T1000 (cell line): ENCODE measurements at regions not wholly inside any gene's neighbourhood (a gene's known extent, or its start where the extent isn't known, plus 50 kb on each side); places are given as distances from the start of the nearest gene placed in this dataset.
"Not testable (repeated sequence)": the region's sequence is repeated elsewhere in the genome, so short reads cannot be mapped to it uniquely, and the experiment has no call there.

ENCODE experiments used
- DNase-seq: peaks from one replicate; lab custom pipeline; 2025; ENCODE audit warnings: mixed read lengths; lab: John Stamatoyannopoulos, UW

DNA sequence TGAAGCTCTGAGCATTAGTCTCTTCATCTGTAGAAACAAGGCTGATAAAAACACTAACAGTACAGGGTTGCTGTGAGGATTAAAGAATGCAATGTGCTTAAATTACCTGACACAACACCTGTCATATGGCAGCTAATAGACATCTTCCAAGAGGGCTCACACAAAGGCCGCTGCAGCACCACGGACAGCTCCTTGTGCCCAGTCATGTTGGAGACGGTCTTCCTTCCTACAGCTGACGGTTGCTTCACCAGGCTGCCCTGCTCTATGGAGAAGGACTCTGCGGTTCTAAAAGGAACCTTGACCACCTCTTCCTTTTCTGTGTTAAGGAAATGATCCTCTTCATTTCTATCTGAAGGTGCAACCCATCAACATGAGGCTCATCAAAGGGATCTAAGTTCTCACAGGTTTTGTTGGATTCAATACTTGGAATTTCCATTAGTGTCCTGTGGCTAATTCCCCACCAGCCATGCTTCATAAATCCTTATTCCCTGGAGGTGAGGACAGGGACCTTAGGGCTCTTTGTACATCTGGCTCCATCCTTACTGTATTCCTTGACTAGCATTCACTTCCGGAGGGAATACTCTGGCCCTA, 138.9 kb upstream of the CES5A start:
- DNase-seq: no peak

DNA sequence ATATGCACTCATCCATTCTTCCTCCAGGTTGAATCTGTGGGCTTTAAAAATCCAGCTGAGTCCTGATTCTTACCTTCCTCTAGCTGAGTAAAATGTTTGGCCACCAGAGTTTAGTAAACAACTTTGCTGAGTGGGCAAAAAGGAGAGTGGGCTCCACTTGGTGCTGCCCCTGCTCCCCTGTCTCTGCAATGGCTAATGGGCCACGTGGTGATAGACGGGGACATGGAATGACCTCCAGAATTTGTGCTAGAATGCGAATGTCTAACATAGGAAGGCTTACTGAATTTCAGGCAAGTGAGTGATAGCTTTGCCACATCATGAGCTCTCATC, 137.3 kb upstream of the CES5A start:
- no peak for DNase-seq

DNA sequence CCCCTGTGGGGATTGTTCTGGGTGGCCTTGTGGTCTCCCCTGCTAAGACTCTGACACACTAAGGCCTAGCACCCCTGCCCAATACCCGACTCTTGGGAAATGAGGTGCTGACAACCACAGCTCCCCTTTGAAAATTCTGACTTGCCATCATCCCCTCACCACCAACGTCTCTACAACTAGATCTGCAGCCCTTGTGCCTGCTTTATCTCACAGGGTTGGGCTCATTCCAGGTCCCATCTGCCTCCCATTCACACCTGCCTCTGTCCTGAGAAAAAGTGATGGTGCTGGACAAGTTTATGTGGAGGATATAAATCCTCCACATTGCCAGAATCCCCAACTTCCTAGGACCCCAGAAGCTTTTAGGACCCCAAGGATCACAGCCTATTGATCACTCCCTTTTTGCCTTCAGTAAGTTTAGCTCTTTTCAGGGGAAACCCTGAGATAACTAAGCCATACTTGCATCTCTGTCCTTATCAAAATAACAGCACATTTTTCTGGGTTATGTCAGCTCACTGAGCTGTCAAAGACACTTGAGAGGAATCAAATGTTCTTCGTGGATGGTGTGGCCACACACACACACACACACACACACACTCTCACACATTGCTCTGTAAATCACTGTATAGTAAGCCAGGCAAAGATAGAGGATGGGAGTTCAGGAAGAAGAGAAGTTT, 136.8 kb upstream of the CES5A start:
- DNase-seq: no peak

DNA sequence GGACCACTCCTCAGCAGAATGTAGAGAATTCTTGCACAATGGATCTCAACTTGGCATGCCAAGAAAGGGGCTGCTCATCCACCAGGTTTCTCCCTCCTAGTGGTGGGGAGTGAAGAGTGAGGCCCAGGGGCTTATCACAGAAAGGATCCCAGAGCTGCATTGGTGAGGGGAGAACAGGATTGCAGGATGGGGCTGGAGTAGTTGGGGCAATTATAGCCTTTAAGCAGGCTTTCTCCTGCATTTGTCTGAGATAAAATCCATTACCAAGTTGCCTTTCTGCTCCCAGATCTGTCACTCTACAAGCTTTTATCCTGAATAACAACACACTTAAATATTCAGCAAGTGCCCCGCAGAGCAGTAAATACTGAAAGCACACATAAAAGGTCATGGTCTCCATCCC, 130.8 kb upstream of the CES5A start:
- DNase-seq: no peak

DNA sequence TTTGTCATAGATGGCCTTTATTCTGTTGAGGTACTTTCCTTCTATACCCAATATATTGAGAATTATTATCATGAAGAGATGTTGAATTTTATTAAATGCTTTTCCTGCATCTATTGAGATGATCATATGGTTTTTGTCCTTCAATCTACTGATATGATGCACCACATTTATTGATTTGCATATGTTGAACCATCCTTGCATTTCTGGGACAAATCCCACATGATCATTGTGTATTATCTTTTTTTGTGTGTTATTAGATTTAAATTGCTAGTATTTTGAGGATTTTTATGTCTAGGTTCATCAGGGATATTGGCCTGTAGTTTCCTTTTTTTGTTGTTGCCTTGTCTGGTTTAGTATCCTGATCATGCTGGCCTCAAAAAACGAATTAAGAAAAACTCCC, 124.5 kb upstream of the CES5A start:
- no peak for DNase-seq

DNA sequence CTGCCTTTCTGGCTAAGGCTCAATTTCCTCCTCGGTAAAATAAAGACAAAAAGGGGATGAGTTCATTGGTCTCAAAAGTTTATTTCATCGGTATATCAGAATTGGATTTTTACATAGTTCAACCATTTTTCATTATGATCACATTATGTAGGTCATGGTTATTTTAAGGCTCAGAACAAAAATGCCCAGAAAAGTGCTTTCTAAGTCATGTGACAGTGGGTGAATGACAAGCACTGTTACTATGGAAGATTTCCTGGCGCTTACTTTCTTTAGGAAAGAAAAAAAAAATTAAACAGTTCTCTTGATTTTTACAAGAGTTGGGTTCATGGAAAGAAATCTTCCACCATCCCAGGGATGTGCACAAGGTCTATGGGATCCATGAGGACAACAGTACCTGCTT, 117.9 kb upstream of the CES5A start:
- DNase-seq: no peak

DNA sequence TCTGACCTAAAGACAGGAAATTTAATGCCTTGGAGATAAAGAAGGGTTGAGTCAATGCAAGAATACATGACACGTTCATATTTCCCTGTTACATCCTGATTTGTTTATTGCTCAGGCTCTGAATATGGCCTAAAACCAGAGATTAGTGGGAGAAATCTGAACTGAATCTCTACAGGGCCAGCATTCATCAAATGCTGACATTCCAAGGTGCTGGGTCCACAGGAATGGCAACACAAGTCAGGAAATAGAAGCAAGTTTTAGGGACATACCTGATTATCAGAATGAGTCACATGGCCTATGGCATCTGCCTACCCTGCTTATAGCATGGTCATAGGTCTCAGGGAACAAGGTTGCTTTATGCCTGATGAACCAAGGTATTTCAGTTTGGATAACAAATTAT, 117.4 kb upstream of the CES5A start:
- no peak for DNase-seq

DNA sequence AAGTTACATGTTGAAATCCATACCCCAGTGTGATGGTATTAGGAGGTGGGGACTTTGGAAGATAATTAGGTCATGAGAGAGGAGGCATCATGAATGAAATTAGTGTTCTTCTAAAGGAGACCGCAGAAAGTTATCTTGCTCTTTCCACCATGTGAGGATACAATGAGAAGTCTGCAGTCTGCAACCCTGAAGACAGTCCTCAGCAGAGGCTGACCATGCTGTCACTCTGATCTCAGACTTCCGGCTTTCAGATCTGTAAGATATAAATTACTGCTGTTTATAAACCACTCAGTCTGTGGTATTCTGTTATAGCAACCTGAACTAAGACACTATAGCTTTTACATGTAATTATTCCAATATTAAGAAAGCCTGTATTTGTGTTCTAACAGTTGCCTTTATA, 116.7 kb upstream of the CES5A start:
- no peak for DNase-seq

DNA sequence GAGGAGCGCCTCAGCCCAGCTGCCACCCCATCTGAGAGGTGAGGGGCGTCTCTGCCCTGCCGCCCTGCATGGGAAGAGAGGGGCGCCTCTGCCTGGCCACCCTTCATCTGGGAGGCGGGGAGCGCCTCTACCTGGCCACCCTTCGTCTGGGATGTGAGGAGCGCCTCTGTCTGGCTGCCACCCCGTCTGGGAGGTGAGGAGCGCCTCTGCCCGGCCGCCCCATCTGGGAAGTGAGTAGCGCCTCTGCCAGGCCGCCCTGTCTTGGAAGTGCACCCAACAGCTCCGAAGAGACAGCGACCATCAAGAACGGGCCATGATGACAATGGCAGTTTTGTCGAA, 114.4 kb upstream of the CES5A start:
- DNase-seq: no peak

DNA sequence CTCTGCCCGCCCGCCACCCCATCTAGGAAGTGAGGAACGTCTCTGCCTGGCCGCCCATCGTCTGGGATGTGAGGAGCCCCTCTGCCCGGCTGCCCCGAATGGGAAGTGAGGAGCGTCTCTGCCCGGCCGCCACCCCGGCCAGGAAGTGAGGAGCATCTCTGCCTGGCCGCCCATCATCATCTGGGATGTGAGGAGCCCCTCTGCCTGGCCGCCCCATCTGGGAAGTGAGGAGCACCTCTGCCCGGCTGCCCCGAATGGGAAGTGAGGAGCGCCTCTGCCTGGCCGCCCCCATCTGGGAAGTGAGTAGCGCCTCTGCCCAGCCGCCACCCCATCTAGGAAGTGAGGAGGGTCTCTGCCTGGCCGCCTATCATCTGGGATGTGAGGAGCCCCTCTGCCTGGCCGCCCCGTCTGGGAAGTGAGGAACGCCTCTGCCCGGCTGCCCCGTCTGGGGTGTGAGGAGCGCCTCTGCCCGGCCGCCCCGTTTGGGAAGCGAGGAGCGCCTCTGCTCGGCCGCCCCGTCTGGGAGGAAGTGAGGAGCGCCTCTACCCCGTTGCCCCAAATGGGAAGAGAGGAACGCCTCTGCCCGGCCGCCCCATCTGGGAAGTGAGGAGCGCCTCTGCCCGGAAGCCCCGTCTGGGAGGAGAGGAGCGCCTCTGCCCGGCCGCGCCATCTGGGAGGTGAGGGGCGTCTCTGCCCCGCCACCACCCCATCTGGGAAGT, 113.8 kb upstream of the CES5A start:
- not testable (repeated sequence) for DNase-seq

DNA sequence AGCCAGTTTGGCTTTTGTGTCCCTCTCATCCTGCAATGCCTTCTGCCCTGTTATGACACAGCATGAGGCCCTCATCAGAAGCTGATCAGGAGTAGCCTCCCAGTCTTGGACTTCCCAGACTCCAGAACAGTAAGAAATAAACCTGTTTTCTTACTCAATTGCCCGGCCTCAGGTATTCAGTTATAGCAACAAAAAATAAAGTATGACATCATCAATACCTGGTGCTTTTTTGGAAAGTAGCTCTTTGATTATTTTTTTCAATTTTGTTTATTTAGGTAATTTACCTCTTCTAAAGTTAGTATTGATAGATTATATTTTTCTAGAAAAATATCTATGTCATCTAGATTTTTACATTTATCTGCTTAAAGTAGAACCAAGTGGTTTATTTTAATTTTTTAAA, 112.8 kb upstream of the CES5A start:
- DNase-seq: no peak

DNA sequence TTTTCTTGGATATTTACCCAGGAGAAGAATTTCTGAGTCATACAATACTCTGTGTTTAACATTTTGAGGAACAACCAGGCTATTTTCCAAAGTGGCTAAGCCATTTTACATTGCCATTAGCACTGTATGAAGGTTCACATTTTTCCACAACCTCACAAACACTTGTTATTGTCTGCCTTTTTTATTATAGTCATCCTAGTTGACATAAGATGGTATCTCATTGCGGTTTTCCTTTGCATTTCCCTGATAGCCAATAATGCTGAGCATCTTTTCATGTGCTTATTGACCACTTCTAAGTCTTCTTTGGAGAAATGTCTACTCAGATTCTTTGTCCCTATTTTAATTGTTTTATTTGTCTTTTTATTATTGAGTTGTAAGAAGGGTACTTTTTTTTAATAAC, 107.4 kb upstream of the CES5A start:
- DNase-seq: no peak

DNA sequence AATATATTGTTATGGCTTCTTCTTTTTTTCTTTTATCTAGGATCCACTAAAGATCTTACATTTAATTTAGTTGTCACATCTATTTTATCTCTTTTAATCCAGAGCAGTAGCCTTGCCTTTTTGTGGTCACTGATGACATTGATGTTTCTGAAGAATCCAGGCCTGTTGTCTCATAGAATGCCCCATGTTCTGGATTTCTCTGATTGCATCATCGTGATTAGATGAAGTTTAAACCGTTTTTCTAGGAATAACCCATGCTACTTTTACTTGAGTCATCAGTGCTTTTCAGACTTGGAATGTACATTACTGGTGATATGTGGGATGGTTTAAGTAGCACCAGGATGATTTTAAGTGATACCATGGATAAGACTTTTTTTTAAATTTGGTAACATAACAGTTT, 106.4 kb upstream of the CES5A start:
- no peak for DNase-seq

DNA sequence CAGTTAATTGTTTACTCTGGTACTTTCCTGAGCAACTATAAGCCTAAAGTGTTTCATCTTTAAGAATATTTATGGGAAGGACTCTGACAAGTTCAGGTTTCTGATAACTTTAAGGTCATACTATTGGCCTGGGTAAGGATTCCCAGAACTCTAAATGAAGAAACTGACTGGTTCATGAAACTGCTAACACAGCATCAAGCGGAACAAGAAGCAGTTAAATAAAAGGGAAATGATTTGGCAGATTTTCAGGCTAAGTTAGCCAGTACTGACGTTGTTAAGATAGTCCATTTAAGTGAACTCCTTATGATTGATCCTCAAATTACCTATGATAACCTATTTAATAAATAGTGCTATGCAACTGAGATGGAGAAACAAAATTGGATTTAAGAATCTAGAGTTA, 101.6 kb upstream of the CES5A start:
- DNase-seq: no peak

DNA sequence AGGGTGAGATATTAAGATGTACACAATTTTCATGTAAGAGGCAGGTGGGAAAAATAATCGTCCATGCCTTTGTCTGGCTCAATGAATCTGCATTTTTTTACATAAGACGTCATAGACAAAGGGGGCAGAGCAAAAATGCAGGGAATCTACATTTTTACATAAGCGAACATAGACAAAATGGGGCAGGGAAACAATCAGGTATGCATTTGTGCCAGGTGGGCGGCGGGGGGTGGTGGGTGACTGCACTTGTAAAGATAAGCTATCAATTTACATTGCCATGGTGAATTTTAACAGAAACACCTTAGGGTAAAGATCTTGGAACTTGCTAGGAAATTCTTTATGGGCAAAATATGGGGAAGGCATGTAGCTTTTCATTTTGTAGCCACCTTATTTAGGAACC, 96.3 kb upstream of the CES5A start:
- DNase-seq: no peak

DNA sequence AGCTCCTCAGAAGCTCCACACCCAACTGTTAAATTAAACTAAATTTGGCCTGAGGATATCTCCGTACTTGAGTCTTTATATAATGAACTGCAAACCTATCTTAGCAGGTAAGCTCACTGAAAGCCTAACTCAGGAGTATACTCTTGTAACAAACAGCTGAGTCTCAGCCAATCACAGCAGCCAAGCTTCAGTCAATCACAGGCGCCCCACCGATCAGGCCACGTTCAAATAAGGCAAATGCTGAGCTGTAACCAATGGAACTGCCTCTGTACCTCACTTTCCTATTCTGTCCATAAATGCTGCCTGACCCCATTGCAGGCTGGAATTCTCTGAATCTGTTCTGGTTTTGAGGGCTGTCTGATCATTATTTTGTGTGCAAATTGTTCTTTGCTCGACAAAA, 93.0 kb upstream of the CES5A start:
- DNase-seq: no peak

DNA sequence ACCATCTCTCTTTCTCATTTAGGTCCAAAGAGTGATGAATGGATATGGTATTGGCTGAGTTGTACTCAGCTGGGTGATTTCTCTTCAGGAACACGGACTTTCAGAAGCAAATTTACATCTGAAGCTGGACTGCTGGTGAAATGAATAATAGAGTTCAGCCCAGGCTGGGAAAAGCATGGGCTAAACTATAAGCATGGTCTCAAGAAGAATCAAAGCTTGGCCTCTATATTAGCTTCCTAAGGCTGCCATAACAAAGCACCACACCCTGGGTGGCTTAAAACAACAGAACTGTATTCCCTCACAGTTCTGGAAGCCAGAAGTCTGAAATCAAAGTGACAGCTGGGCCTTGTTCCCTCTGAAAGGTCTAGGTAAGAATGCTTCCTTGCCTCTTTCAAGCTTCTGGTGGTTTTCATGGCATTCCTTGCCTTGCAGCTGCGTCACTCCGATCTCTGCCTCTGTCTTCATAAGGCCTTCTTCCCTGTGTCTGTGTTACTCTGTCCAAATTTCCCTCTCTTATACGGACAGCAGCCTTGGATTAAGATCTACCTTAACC, 89.8 kb upstream of the CES5A start:
- DNase-seq: no peak

DNA sequence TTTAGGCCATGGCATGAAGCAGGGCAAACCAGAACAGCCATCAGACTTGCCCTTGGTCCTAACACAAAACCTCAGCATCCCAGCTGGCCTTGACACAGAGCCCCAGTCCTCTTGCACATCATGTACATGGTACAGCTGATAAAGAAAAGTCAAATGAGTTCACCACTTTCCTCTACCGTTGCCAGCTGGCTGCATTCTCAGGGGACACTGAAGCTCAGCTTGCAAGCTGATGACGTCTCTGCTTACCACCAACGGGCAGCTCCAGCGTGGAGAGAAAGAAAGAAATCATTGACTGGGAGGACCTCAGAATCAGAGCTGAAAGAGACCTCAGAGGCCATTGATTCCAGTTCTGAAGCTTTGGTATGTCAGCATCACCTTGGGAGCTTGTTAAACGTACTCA, 80.7 kb upstream of the CES5A start:
- no peak for DNase-seq

DNA sequence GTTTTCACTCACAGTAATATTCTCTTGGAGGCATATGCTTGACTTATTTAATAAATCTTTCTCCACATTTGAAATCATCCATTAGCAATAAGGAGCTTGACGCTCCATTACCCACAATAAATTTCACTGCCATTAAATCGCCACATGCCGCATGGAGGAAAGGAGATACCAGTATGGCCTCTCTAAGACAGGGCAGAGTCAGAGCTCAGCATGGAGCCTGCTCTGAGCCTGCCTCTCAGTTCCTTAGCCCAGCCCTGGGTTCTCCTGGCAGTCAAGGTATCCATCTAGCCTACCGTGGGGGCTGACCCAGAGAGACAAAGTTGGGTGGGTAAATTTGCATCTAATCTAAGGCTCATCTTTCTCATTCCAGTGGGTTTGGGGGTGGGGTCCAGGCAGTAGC, 80.3 kb upstream of the CES5A start:
- no peak for DNase-seq

DNA sequence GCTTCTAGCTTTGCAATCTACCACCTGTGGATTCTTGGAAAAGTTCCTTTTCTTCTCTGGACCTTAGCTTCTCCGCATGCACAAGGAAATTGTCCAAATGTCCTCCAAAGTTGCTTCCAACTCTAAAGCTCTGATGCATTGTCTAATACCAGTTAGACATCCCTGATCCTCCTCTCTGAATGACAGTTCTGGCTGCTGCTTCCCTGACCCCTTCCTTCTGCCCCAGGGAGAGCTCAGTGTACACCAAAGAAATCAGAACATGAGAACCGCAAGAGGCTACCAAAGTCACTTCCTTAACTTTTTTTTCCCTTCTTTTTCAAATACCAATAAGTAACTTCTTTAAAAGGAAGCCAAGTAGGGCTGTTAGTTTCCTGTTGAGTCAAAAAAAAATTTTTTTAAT, 79.7 kb upstream of the CES5A start:
- DNase-seq: no peak

DNA sequence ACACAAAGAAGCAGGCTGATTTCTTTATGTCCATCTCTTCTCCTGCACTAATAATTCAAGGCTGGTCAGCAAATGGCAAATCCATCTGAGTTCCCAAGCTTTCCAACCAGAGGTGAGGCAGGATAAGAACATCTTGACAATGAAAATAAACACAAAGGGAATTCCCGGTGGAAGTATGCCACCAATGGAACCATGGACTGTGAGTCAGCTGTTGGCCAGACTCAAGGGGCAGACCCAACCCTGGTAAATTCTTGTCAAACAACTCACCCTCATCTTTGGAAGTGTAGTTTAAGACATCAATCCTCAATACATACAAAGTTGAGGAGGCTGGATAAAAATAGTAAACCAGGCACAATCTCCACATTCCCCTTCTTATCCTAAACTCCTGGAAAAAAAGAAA, 74.3 kb upstream of the CES5A start:
- DNase-seq: no peak

DNA sequence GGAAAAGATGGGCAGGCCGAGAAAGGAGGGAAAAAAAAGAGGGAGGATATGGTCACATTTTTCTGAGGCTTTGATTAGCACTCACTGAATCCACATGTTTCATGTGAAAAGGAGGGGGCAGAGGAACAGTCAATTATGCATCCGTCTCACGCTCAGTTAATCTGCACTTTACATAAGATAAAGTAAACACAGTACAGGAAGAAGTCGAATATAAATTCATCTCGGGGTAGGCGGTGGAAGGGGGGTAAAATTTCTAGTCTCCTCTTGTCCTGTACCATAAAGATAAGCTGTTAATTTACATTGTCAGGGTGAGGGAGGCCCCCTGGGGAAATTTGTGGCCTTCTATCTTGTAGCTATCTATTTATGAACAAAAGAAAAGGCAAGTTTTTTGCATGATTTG, 73.1 kb upstream of the CES5A start:
- no peak for DNase-seq

DNA sequence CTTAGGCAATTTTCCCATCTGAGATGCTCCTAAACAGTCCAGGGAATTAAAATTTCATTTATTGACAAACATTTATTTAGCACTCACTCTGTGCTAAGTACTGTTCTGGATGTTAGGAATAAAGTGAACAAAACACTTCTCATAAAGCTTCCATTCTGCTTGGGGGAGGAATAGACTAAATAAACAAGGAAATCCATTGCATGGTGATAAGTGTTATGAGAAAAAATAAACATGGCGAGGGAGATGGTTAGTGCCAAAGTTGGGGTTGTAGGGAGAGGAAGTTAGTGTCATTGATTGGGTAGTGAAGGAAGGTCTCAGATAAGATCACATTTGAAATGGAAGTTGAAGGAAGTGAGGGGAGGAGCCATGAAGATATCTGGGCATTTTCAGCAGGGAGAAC, 72.2 kb upstream of the CES5A start:
- no peak for DNase-seq

DNA sequence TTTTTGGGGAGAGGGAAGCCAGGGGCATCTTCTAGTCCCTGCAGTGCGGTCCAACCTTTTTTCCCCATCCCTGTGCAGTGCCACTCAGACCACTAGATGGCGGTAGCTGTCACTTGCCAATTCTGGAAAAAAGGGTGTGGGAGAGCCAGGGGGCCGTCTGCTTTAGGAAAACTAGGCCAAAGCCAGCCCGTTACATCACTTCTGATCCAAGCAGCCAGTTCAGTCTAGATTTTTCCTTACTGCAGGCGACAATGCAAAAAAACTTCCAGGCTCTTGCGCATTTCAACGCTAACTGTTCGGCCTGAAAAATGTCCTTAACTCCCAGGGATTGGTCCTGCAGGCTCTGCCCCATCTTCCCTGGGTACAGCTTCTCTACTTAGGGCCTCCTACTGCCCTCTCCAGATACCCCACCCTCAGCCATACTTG, 69.2 kb upstream of the CES5A start:
- peak; percentile 34 for DNase-seq
